Gastrocnemius medialis (tissue), 4 donors: ENCODE measurements at regions not wholly inside any gene's neighbourhood (a gene's known extent, or its start where the extent isn't known, plus 50 kb on each side); places are given as distances from the start of the nearest gene placed in this dataset.

Source experiments
- POLR2A ChIP-seq, 2 donors: fragments of 450-650 bp; IDR thresholded peaks; one replicate each; pipeline ENCODE4 v1.6.1; 2017; ENCODE audit warnings: antibody characterized with exemption in 2 of 2, mild to moderate bottlenecking in 2 of 2, moderate library complexity in 2 of 2
- TF ChIP-seq, protein P1 (sequence below), 5 experiments: fragments of 450-650 bp in 3 of 5; fragments of 200-600 bp in 2 of 5; sonication (generic) in 2 of 5; IDR thresholded peaks in 4 of 5; conservative IDR thresholded peaks in 1 of 5; 1 replicate in 4 of 5; 2 replicates in 1 of 5; pipeline ENCODE4 v1.5.1; 2016 to 2019; ENCODE audit warnings: antibody characterized with exemption in 5 of 5, mild to moderate bottlenecking in 3 of 5, moderate library complexity in 3 of 5

DNA sequence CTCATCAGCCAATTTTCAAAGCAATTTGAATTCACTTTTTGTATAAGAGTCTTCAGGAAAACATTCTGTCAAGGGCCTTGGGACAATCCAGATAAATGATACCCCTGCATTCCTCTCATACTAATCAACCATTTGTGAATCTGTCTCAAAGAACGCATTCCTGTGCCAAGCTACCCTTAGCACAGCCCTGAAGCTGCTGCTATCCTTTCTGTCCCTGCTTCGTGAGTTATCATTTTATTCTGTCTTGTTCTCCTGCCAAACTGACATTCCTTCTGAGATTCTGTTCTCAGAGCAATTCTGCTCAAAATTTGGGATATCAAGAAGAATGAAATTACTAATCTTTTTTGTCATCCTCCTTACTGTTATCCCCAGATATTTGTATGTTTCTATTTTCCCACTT, 213.9 kb upstream of the STXBP5 start:
- TF ChIP-seq, protein P1, sequence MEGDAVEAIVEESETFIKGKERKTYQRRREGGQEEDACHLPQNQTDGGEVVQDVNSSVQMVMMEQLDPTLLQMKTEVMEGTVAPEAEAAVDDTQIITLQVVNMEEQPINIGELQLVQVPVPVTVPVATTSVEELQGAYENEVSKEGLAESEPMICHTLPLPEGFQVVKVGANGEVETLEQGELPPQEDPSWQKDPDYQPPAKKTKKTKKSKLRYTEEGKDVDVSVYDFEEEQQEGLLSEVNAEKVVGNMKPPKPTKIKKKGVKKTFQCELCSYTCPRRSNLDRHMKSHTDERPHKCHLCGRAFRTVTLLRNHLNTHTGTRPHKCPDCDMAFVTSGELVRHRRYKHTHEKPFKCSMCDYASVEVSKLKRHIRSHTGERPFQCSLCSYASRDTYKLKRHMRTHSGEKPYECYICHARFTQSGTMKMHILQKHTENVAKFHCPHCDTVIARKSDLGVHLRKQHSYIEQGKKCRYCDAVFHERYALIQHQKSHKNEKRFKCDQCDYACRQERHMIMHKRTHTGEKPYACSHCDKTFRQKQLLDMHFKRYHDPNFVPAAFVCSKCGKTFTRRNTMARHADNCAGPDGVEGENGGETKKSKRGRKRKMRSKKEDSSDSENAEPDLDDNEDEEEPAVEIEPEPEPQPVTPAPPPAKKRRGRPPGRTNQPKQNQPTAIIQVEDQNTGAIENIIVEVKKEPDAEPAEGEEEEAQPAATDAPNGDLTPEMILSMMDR (IDR thresholded peaks at IDR 0.05 in 4 of 5, conservative IDR thresholded peaks at IDR 0.05 in 1 of 5): no peak
- TF ChIP-seq POLR2A (IDR thresholded peaks at IDR 0.05): no peak
